ENCODE measurements at regions not wholly inside any gene's neighbourhood (a gene's known extent, or its start where the extent isn't known, plus 50 kb on each side); places are given as distances from the start of the nearest gene placed in this dataset.

- H3K4me3 ChIP-seq (ENCODE audit: control insufficient read depth in 2 of 3, extremely low read depth in 1 of 3, insufficient read depth in 2 of 3, low read depth in 1 of 3, low read length in 3 of 3), result no peak overlapping the region
- no peak overlapping the region for H3K27ac ChIP-seq (ENCODE audit: control insufficient read depth, insufficient read depth, low read length)
- no peaks in the 10 kb centered on the region for H3K9me3 ChIP-seq (ENCODE audit: control insufficient read depth, low read depth, low read length)
- no peak overlapping the region for H2AFZ ChIP-seq (ENCODE audit: control insufficient read depth, low read length)
- H3K4me2 ChIP-seq (ENCODE audit: control insufficient read depth, extremely low read depth, insufficient read depth, low read depth, low read length), result no peak overlapping the region
- H3K9ac ChIP-seq (ENCODE audit: control insufficient read depth, extremely low read depth, insufficient read depth, low read length), result no peak overlapping the region
- H3K4me1 ChIP-seq (ENCODE audit: control insufficient read depth, extremely low read depth, insufficient read depth, low read length), result no peaks in the 10 kb centered on the region
- no peaks in the 10 kb centered on the region for H3K79me2 ChIP-seq (ENCODE audit: control insufficient read depth, insufficient read depth, low read length)
- H4K20me1 ChIP-seq (ENCODE audit: control insufficient read depth, extremely low read depth, insufficient read depth, low read length), result no peaks in the 10 kb centered on the region
- dilution Hi-C loops (cut with MboI; ENCODE audit: extremely low pct_ligation_motif_present, low sequenced_read_pairs), result no loop called here
- DNase-seq (ENCODE audit: low read depth, low spot score) (no peak), FAIRE-seq (no peak)
- no peaks in the 10 kb centered on the region for H3K27me3 ChIP-seq (ENCODE audit: control insufficient read depth, extremely low read depth, insufficient read depth, low read length)
- no peaks in the 10 kb centered on the region for H3K9me1 ChIP-seq (ENCODE audit: control insufficient read depth, extremely low read depth, insufficient read depth, low read length)
- TF ChIP-seq EZH2 (IDR thresholded peaks at IDR 0.05; ENCODE audit: low read length), result no peak
- TF ChIP-seq CTCF (optimal IDR thresholded peaks at IDR 0.05 in 1 of 3, IDR thresholded peaks at IDR 0.05 in 1 of 3, conservative IDR thresholded peaks at IDR 0.05 in 1 of 3; ENCODE audit: extremely low read depth in 1 of 3, insufficient read depth in 2 of 3, low read length in 3 of 3), result no peak
- H3K36me3 ChIP-seq (ENCODE audit: control insufficient read depth in 2 of 2, extremely low read depth in 1 of 2, insufficient read depth in 2 of 2, low read length in 2 of 2), result no peaks in the 10 kb centered on the region
These were observed 458.3 kb downstream of the BTBD3 start for GRCh38 chr20:12375967-12376366.

- no peak overlapping the region for H3K4me3 ChIP-seq (ENCODE audit: control insufficient read depth in 2 of 3, extremely low read depth in 1 of 3, insufficient read depth in 2 of 3, low read depth in 1 of 3, low read length in 3 of 3)
- dilution Hi-C loops (cut with MboI; ENCODE audit: extremely low pct_ligation_motif_present, low sequenced_read_pairs), result no loop called here
- no peak overlapping the region for H3K4me2 ChIP-seq (ENCODE audit: control insufficient read depth, extremely low read depth, insufficient read depth, low read depth, low read length)
- H3K4me1 ChIP-seq (ENCODE audit: control insufficient read depth, extremely low read depth, insufficient read depth, low read length), result no peaks in the 10 kb centered on the region
- peaks cover 2% of the 10 kb centered on the region for H3K27me3 ChIP-seq (ENCODE audit: control insufficient read depth, extremely low read depth, insufficient read depth, low read length)
- no peak for DNase-seq (ENCODE audit: low read depth, low spot score)
- H3K79me2 ChIP-seq (ENCODE audit: control insufficient read depth, insufficient read depth, low read length), result no peaks in the 10 kb centered on the region
- no peaks in the 10 kb centered on the region for H3K9me1 ChIP-seq (ENCODE audit: control insufficient read depth, extremely low read depth, insufficient read depth, low read length)
- H4K20me1 ChIP-seq (ENCODE audit: control insufficient read depth, extremely low read depth, insufficient read depth, low read length), result no peaks in the 10 kb centered on the region
- H2AFZ ChIP-seq (ENCODE audit: control insufficient read depth, low read length), result no peak overlapping the region
- no peak for TF ChIP-seq EZH2 (IDR thresholded peaks at IDR 0.05; ENCODE audit: low read length)
- no peak for TF ChIP-seq CTCF (optimal IDR thresholded peaks at IDR 0.05 in 1 of 3, IDR thresholded peaks at IDR 0.05 in 1 of 3, conservative IDR thresholded peaks at IDR 0.05 in 1 of 3; ENCODE audit: extremely low read depth in 1 of 3, insufficient read depth in 2 of 3, low read length in 3 of 3)
- FAIRE-seq, result no peak
- no peak overlapping the region for H3K27ac ChIP-seq (ENCODE audit: control insufficient read depth, insufficient read depth, low read length)
- no peaks in the 10 kb centered on the region for H3K9me3 ChIP-seq (ENCODE audit: control insufficient read depth, low read depth, low read length)
- no peak overlapping the region for H3K9ac ChIP-seq (ENCODE audit: control insufficient read depth, extremely low read depth, insufficient read depth, low read length)
- H3K36me3 ChIP-seq (ENCODE audit: control insufficient read depth in 2 of 2, extremely low read depth in 1 of 2, insufficient read depth in 2 of 2, low read length in 2 of 2), result no peaks in the 10 kb centered on the region
These were observed 466.1 kb downstream of the BTBD3 start for GRCh38 chr20:12383821-12384220.
